Fibroblast of lung (primary cell): ENCODE measurements at regions not wholly inside any gene's neighbourhood (a gene's known extent, or its start where the extent isn't known, plus 50 kb on each side); places are given as distances from the start of the nearest gene placed in this dataset.

ENCODE experiments used
- DNase-seq, 2 donors: peaks; one replicate each; pipeline versions ENCODE4 v3.0.0 to v3.0.0-alpha.2; 2010; ENCODE audit warnings: low read depth in 2 of 2
- H2AFZ ChIP-seq: 2 replicates; pipeline ENCODE4 v1.5.1; 2012; ENCODE audit warnings: low read length, control low read depth, inconsistent platforms
- H3K27ac ChIP-seq: 2 replicates; pipeline ENCODE4 v1.5.1; 2011; ENCODE audit warnings: low read length, control low read depth; ENCODE audit not compliant: insufficient read depth
- H3K27me3 ChIP-seq: 2 replicates; pipeline ENCODE4 v1.5.1; 2011; ENCODE audit warnings: mild to moderate bottlenecking, low read length; ENCODE audit not compliant: control insufficient read depth, insufficient read depth
- H3K36me3 ChIP-seq: 2 replicates; pipeline ENCODE4 v1.5.1; 2011; ENCODE audit warnings: low read length; ENCODE audit not compliant: control insufficient read depth, insufficient read depth
- H3K4me1 ChIP-seq: 2 replicates; pipeline ENCODE4 v1.5.1; 2011; ENCODE audit warnings: low read length; ENCODE audit not compliant: control insufficient read depth, insufficient read depth; ENCODE audit errors: extremely low read depth
- H3K4me2 ChIP-seq: 2 replicates; pipeline ENCODE4 v1.5.1; 2011; ENCODE audit warnings: low read length, control low read depth; ENCODE audit not compliant: insufficient read depth; ENCODE audit errors: extremely low read depth
- H3K4me3 ChIP-seq, 4 experiments: fragments of 200-600 bp in 1 of 4; sonication (generic) in 1 of 4; replicated peaks in 1 of 4; 2 replicates each; pipeline ENCODE4 v1.5.1; 2011 to 2016; ENCODE audit warnings: low read length in 4 of 4, low read depth in 3 of 4, mild to moderate bottlenecking in 3 of 4, control low read depth in 2 of 4, inconsistent platforms in 1 of 4, mixed read lengths in 1 of 4; ENCODE audit not compliant: insufficient read depth in 1 of 4; ENCODE audit errors: control extremely low read depth in 1 of 4
- H3K79me2 ChIP-seq: 2 replicates; pipeline ENCODE4 v1.5.1; 2012; ENCODE audit warnings: mild to moderate bottlenecking, low read length, inconsistent platforms; ENCODE audit not compliant: control insufficient read depth, insufficient read depth
- H3K9ac ChIP-seq: 2 replicates; pipeline ENCODE4 v1.5.1; 2011; ENCODE audit warnings: mild to moderate bottlenecking, low read length, control low read depth; ENCODE audit not compliant: insufficient read depth
- H3K9me3 ChIP-seq: 2 replicates; pipeline ENCODE4 v1.5.1; 2012; ENCODE audit warnings: low read depth, low read length; ENCODE audit not compliant: control insufficient read depth, insufficient read depth
- H4K20me1 ChIP-seq: 2 replicates; pipeline ENCODE4 v1.5.1; 2011; ENCODE audit warnings: low read length; ENCODE audit not compliant: control insufficient read depth, insufficient read depth; ENCODE audit errors: extremely low read depth
- CTCF ChIP-seq, 2 donors: IDR thresholded peaks in 1 of 2; conservative IDR thresholded peaks in 1 of 2; 1 replicate in 1 of 2; 2 replicates in 1 of 2; pipeline ENCODE4 v1.5.1; 2011 to 2012; ENCODE audit warnings: low read length in 2 of 2, control low read depth in 1 of 2, inconsistent platforms in 1 of 2, low read depth in 1 of 2, mild to moderate bottlenecking in 1 of 2
- EZH2 ChIP-seq: IDR thresholded peaks from 2 replicates; pipeline ENCODE4 v1.5.1; 2012; ENCODE audit warnings: low read length, control low read depth, mild to moderate bottlenecking; ENCODE audit errors: missing control alignments

- TF ChIP-seq EZH2 (no peak), CTCF (conservative IDR thresholded peaks at IDR 0.05 in 1 of 2, IDR thresholded peaks at IDR 0.05 in 1 of 2; ENCODE audit: low read depth in 1 of 2, low read length in 2 of 2) (no peak)
- Histone ChIP-seq H3K79me2 (no peaks in the 10 kb centered on the region), H3K4me2 (no peak overlapping the region), H3K36me3 (no peaks in the 10 kb centered on the region), H4K20me1 (no peaks in the 10 kb centered on the region), H3K9me3 (no peaks in the 10 kb centered on the region), H2AFZ (no peak overlapping the region), H3K9ac (no peak overlapping the region), H3K4me3 (no peak overlapping the region), H3K27ac (no peak overlapping the region), H3K4me1 (no peaks in the 10 kb centered on the region), H3K27me3 (no peaks in the 10 kb centered on the region)
- no peak for DNase-seq
These were observed 109.2 kb upstream of the USP29 start for GRCh38 chr19:57010541-57010940.

GRCh38 chr19:57016076-57016475 lies 103.7 kb upstream of the USP29 start:
- TF ChIP-seq CTCF (conservative IDR thresholded peaks at IDR 0.05 in 1 of 2, IDR thresholded peaks at IDR 0.05 in 1 of 2; ENCODE audit: low read depth in 1 of 2, low read length in 2 of 2) (no peak), EZH2 (no peak)
- Histone ChIP-seq H3K4me2 (no peak overlapping the region), H3K4me3 (no peak overlapping the region), H3K36me3 (no peaks in the 10 kb centered on the region), H2AFZ (no peak overlapping the region), H3K79me2 (no peaks in the 10 kb centered on the region), H3K9ac (no peak overlapping the region), H3K27me3 (no peaks in the 10 kb centered on the region), H3K9me3 (no peaks in the 10 kb centered on the region), H4K20me1 (no peaks in the 10 kb centered on the region), H3K27ac (no peak overlapping the region), H3K4me1 (no peaks in the 10 kb centered on the region)
- no peak for DNase-seq

GRCh38 chr19:57016491-57016890 lies 103.3 kb upstream of the USP29 start:
- H3K27ac ChIP-seq, result no peak overlapping the region
- H3K36me3 ChIP-seq, result no peaks in the 10 kb centered on the region
- no peaks in the 10 kb centered on the region for H3K4me1 ChIP-seq
- no peak overlapping the region for H2AFZ ChIP-seq
- H3K4me2 ChIP-seq, result no peak overlapping the region
- no peak for DNase-seq
- no peaks in the 10 kb centered on the region for H3K27me3 ChIP-seq
- no peaks in the 10 kb centered on the region for H4K20me1 ChIP-seq
- H3K4me3 ChIP-seq, result no peak overlapping the region
- H3K79me2 ChIP-seq, result no peaks in the 10 kb centered on the region
- H3K9ac ChIP-seq, result no peak overlapping the region
- H3K9me3 ChIP-seq, result no peaks in the 10 kb centered on the region
- no peak for TF ChIP-seq CTCF (conservative IDR thresholded peaks at IDR 0.05 in 1 of 2, IDR thresholded peaks at IDR 0.05 in 1 of 2; ENCODE audit: low read depth in 1 of 2, low read length in 2 of 2)
- no peak for TF ChIP-seq EZH2
